LoVo (cell line): ENCODE measurements at regions not wholly inside any gene's neighbourhood (a gene's known extent, or its start where the extent isn't known, plus 50 kb on each side); places are given as distances from the start of the nearest gene placed in this dataset.
"Not testable (repeated sequence)": the region's sequence is repeated elsewhere in the genome, so short reads cannot be mapped to it uniquely, and the experiment has no call there.

Experiments
- DNase-seq: peaks from one replicate; pipeline ENCODE4 v3.0.0-alpha.2; 2016; ENCODE audit warnings: low spot score

- DNase-seq = peak; percentile 65
Measured at GRCh38 chr7:80018941-80019808, 115.5 kb upstream of the GNAI1 start.

- DNase-seq = no peak
Measured at GRCh38 chr7:80017101-80017698, 117.4 kb upstream of the GNAI1 start.

DNA sequence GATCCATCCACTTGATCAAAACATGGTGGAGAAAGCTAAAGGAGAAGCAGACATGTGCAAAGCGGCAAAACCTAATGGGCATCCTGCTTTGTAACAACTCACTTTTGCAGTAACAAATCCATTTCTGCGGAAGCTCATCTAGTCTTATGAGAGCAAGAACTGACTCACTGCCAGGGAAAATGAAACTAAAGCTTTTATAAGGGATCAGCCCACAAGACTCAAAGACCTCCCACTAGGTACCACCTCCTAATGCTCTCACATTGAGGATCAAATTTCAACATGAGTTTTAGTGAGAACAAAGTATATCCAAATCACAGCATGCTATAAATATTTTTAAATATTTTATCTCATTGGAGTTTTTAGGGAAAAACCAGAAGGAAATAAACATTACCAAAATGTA, 120.1 kb upstream of the GNAI1 start:
- DNase-seq = peak; percentile 54

DNA sequence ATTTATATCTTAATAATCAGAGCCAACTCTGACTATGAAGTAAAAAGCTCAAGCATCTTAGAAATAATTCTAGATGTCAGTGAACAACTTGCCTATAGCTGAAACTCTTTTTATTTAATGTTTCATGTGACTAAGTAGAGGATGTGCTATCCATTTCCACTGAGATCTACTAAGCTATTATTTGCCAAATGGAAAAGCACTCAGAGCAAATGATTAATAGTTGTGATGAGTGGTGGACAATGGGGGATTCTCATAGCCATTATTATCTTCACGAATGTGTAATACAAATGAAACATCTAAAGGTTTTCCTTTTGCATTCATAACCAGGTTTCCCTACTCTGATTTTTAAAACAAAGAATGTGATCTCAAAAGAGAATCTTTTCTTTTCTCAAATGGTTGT, 126.6 kb upstream of the GNAI1 start:
- DNase-seq = no peak

DNA sequence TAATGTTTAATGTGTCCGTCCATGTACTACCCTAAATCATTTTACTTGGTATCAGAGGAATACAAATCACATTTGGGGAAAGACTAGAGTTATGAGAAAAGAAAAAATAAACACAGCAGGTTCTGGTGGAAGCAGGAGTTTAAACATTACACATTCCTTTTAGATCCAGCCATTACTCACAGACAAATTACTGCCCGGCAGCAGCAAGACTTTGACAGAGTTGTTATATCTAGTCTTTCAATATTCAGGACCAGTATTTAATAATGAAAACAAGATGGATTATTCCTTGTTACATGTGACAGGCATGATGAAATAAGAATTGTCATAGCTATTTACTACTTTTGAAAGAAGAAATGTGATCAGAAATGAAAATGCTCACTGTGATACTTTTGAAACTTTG, 131.8 kb upstream of the GNAI1 start:
- no peak for DNase-seq

DNA sequence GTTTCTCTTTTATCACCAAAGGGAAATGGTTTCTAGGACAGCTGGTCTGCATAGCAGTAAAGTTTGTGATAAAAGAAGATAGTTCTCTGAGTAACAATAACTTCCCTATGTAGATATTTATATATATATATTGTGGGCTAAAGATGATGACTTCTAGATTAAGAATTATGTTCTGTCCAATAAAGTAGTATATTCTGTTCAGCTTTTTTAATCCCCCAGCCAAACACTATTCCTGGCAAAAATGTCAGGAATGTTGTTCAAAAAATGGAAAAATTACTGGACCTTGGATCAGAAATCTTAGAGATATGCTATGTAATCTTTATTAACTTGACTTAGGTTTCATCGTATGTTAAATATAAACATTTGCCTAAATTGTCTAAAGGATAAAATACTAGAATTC, 136.3 kb upstream of the GNAI1 start:
- DNase-seq = no peak

DNA sequence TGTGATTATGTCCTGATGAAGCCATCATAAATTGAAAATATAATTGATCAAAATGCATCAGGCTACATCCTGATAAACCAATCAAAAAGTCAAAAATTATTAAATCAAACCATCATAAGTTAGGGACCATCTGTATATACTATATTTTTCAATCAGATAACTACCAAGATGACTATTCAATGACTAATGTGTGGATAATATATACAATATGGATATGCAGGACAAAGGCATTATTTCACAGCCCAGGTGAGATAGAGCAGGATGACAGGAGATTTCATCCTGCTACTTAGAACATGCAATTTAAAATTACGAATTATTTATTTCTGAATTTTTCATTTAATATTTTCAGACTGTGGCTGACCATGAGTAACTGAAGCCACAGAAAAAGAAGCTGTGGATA, 137.3 kb upstream of the GNAI1 start:
- no peak for DNase-seq

GRCh38 chr7:79995741-79996140, 138.9 kb upstream of the GNAI1 start:
- not testable (repeated sequence) for DNase-seq

- DNase-seq = no peak
Measured at GRCh38 chr7:79988653-79989052, 146.0 kb upstream of the GNAI1 start.

DNA sequence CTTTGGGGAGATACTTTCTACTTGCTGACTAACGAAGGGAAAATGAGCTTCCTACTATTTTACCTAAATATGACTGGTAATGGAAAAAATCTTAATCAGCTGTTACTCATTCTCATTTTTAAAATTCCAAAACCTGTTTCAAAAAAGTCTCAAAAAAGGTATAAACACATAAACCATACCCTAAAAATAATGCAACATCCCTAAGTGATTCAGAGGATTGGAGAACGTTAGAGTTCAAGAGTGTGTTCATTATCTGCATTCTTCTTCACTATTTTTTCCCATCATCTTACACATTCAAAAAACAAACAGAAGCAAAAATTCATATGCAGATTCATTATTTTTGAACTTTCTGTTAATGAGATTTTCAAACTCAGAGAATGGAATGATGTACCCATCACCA, 150.4 kb upstream of the GNAI1 start:
- no peak for DNase-seq

- DNase-seq = no peak
Measured at GRCh38 chr7:79982141-79982770, 152.4 kb upstream of the GNAI1 start.

GRCh38 chr7:79980376-79980775, 154.3 kb upstream of the GNAI1 start:
- no peak for DNase-seq

- DNase-seq = no peak
Measured at GRCh38 chr7:79979437-79979836, 155.2 kb upstream of the GNAI1 start.

- DNase-seq = no peak
Measured at GRCh38 chr7:79977481-79977880, 157.2 kb upstream of the GNAI1 start.

DNA sequence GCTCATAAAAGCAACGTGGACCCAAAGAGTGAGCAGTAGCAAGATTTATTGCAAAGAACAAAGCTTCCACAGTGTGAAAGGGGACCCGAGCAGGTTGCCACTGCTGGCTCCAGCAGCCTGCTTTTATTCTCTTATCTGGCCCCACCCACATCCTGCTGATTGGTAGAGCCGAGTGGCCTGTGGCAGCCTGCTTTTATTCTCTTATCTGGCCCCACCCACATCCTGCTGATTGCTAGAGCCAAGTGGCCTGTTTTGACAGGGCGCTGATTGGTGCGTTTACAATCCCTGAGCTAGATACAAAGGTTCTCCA, 158.0 kb upstream of the GNAI1 start:
- not testable (repeated sequence) for DNase-seq

DNA sequence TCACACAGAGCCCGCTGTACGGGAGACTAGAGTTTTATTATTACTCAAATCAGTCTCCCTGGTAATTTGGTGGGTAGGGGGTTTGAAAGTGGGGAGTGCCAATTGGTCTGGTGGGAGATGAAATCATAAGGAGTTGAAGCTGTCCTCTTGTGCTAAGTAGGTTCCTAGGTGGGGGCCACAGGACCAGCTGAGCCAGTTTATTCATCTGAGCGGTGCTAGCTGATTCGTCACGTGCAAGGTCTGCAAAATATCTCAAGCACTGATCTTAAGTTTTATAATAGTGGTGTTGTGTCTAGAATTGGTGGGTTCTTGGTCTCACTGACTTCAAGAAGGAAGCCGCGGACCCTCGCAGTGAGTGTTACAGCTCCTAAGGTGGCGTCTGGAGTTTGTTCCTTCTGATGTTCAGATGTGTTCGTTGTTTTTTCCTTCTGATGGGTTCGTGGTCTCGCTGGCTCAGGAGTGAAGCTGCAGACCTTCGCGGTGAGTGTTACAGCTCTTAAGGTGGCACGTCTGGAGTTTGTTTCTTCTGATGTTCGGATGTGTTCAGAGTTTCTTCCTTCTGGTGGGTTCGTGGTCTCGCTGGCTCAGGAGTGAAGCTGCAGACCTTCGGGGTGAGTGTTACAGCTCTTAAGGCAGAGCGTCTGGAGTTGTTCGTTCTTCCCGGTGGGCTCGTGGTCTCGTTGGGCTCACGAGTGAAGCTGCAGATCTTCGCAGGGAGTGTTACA, 158.5 kb upstream of the GNAI1 start:
- DNase-seq = not testable (repeated sequence)

- no peak for DNase-seq
Measured at GRCh38 chr7:79973455-79973854, 161.2 kb upstream of the GNAI1 start.

- DNase-seq = no peak
Measured at GRCh38 chr7:79971058-79971457, 163.6 kb upstream of the GNAI1 start.

DNA sequence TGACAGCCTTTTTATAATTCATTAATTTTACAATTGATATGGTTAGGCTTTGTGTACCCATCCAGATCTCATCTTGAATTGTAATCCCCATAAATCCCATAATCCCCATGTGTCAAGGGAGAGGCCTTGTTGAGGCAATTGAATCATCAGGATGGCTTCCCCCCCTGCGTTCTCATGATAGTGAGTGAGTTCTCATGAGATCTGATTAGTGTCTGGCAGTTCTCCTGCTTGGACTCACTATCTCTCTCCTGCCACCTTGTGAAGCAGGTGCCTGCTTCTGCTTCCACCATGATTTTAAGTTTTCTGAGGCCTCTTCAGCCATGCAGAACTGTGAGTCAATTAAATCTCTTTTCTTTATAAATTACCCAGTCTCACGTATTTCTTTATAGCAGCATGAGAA, 165.7 kb upstream of the GNAI1 start:
- DNase-seq = no peak

DNA sequence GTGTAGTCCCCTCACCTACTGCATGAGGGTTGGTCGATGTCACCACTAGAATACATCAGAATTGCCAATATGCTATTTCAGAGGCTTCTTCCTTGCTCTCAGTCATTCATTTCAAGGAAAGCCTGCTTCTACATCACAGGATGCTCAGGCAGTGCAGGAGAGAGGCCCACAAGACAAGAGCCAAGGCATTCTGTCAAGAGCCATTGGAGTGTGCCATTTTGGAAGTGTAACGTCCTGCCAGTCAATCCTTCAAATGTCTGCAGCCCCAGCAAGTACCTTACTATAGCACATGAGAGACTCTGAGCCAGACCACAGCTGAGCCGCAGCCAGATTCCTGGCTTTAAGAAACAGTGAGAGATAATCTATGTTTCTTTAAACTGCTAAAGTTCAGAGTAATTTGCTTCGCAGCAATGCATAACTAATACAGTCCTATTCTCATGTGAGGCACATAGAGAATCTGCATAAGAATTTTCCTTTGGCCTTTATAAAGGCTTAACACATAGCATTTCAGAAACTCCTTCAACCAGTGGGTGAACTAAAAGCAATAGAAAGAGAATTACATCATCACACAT, 166.5 kb upstream of the GNAI1 start:
- no peak for DNase-seq

GRCh38 chr7:79965946-79966345, 168.7 kb upstream of the GNAI1 start:
- DNase-seq = no peak

DNA sequence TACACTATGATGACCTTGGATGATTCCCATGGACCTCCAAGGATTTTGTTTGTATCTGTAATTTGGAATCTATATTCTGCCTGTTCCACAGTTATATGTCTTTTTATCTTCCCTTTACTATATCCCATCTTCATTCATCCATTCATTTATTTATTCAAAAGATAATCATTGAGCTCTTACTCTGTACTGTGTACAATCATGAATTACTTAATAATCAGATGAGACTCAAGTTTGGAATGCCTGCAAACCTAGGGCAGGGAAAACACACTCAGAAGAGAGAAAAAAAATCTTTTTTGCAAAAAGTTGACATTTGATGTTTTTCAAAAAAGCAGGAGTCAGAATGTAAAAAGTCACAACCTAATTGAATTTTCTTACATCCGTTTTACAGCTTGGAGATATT, 170.2 kb upstream of the GNAI1 start:
- DNase-seq = no peak
